ENCODE measurements at regions not wholly inside any gene's neighbourhood (a gene's known extent, or its start where the extent isn't known, plus 50 kb on each side); places are given as distances from the start of the nearest gene placed in this dataset.

DNA sequence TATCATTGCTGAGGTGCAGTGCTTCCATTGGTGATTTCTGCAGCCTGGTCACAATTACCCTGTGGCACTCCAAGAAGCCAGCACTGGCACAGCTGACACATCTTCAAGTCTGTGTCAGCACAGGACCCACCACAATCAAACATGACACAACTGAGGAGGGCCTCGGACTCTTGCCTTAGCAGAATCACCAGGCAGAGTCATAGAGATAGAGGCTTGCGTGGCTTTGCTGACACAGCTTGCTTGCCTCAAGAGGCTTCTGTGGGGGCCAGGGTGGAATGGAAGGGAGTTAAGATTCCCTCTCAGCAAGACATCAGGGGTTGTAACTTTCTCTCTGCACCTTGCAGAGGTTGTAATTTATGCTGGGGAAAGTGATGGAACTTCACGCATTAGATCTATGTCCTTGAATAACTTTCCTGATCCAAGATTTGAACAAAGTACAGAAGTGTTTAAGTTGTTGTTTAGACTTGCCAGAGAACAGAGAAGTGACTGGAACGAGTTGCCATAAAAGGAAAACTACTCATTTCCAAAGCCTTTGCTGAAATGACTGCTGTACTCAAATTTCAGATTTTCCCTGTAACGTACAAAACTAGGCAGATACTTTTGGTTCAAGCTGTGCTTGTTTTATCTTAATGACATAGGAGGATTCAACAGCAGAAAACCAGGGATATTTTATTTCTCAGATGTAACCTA lies 170.7 kb downstream of the DIPK2A start:
- no peak for DNase-seq

DNA sequence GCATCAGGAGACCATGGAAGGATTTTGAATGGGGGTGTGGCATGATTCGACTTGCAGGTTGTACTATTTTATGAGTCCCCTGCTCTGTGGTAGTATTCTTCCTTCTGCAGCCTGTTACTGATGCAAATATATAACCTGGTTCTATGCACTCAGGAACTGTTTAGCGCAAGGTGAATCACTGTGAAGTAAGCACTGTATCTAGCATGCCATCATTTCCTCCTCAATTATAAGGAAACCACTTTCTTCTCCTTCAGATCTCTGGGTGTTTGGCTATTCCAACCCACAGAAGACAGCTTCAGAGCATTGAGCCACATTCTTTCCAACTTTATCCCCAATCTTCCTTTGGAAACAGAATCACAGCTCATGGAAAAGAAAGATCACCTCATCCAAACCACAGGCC lies 176.7 kb downstream of the DIPK2A start:
- no peak for DNase-seq

DNA sequence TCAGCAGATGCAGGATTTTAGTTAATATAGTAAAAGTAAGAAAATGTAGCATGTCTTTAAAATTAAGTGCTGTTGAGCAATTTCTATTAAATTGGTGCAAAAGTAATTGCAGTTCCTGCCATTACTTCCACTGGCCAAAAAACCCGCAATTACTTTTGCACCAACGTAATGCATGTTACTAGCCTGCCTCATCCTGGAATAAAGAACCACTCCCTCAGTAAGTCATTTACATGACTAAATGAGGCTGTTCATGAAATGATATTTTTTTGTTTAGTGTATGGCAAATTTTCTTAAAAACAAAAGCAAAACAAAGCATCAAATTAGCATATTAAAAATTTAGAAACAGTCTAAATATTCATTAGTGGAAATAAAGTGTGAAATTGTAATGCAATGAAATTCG lies 180.4 kb downstream of the DIPK2A start:
- no peak for DNase-seq

DNA sequence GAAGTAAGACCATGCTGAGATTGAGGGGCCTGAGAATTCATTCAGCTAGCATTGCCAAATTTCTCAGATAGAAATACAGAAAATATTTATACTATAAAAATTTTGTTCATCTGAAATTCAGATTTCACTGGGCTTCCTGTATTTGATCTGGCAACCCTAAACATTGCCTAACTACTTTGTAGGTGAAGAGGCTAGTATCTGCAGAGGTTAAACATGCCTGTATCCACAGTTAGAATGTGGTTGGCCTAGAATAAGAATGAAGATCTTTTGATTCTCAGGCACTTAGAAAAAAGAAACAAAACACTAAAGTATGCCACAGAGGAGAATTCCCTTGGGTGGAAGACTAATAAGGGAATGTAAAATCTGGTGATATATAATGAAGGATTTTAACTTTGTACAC lies 189.0 kb downstream of the DIPK2A start:
- no peak for DNase-seq

DNA sequence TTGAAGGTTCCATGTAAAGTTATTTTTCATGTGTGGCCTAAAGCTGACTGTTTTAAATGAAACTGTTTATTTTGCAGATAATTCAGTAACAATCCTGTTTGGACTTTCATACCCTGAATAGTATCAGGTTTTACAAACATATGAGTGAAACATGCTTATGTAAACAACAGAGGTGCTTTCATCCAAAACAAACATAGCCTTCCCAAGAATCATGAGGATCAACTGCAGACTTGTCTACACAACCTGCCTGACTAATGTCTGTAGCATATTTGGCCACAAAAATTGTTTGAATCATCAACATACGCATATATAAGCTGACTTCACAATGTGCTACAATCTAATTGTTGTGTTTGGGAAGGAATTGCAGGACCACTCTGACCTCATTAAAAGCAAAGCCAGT lies 190.4 kb downstream of the DIPK2A start:
- DNase-seq = no peak

DNA sequence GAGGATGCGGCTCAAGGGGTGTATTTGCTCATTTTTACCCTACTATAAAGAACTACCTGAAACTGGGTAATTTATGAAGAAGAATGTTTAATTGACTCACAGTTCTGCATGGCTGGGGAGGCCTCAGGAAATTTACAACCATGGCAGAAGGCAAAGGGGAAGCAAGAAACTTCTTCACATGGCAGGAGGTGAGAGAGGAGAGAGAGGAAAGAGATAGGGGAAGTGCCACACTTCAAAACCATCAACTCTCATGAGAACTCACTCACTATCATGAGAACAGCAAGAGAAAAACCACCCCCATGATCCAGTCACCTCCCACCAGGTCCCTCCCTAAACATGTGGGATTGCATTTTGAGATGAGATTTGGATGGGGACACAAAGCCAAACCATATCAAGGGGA lies 192.7 kb downstream of the DIPK2A start:
- DNase-seq = no peak

DNA sequence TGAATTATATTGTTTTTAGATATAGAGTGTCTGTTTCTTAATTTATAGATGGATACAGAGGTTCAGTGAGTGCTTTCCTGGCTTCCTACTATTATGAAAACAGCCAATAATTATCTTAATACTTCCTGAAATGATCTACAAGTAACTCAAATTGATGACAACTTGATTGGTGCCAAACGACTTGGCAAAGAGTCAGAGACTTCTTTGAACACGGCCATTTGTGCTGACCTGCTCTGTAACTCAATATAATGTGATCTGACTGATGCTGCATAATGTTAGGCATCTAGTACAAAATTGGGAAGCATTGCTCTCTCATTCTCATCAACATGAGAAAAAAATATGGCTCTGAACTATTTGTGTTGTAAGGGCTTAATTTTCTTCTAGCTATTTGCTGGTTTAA lies 193.9 kb downstream of the DIPK2A start:
- DNase-seq = no peak

DNA sequence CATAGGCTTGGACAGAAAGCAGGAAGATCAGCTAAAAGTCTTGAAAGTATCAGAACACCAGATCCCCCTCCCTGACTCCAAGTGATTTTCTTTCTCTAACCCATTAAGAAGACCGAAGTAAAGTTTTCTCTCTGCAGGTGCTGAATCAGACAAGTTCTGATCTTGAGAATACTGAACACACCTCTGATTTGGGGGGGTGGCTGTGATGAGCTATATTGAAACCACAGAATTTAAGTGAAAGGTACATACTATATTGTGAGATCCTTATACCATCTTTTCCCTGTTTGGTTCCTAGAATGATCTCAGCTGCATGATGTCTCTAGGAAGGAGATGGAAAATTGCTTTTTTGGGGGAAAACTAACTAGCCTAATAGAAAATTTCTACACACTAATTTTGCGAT lies 196.0 kb downstream of the DIPK2A start:
- DNase-seq = no peak

DNA sequence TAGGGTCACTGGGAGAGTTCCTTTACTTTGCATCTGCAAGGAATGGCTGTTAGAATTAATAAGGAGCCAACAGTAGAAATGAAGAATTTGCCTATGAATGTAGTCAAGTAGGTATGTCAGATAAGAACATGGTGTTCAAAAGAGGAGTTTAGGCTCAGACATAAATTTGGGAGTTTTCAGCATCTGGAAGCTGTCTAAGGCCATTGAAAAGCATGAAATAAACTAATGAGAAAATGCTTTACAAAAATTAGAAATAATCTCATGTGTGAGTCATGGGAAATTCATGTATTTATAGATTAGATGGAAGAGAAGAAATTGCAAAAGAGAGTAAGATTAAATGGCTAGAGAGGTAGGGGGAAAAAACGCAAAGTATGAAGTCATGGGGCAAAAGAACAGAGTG lies 201.9 kb downstream of the DIPK2A start:
- DNase-seq = no peak

DNA sequence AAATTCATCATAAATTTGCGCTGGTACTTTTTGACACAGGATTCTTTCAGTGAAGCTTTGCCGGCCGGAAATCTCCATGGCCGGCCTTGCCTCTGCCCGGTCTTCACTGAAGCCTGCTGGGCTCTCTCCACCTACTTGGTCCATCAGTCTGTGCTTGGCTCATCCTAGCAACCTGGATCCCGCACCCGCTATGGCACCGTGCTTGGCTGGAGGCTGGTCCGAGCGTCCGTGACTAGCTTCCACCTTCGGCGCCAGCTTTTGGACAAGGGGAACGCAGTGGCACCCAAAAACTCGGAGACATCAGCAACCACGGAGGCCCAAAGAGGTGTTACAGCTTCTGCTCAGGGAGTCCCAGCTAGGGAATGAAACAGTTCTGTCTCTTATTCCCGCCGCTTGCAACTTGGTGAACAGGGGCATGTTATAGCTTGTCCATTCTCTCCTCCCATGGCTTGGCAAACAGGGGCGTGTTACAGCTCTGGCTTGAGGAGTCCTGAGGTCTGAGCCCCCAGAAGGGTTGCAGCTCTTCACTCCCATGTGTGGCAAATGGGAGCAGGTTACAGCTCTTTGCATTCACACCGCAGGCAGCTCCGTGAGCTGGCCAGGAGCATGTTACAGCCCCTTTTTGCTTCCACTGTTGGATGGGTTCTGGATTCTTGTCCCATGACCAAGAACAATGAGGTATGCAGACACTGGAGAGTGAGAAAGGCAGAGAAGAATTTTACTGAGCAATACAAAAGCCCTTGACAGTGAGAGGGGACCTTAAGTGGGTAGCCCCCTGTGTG lies 204.2 kb downstream of the DIPK2A start:
- DNase-seq = no peak

DNA sequence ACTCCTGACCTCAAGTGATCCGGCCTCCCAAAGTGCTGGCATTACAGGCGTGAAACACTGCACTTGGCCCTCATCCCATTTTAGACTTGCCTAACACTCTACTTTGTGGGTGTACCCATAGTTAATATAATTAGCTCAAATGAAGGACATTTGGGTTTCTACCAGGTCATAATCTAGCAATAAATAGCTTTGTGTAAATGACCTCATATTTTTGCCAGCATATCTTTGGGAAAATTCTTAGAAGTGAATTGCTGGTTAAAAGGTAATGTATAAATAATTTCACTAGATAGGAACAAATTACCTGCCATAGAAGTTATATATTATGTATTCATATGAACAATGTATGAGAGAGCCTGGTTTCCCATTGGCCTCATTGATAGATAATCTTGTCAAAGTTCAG lies 206.0 kb downstream of the DIPK2A start:
- DNase-seq = no peak

DNA sequence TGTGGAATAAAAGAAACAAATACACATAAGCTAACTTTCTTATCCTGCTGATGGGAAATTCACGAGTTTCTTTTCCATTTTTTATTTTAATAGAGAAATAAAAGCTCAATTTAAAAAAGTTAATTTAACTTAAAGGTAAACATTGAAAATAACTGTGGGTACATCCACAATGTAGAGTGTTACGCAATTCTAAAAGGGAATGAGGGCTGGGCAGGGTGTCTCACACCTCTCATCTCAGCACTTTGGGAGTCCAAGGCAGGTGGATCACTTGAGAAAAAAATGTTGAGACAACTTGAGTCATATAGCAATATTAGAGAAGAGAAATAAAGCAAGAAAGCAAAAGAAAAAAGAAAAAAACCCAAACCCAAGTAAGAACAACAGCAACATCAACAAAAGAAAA lies 207.0 kb downstream of the DIPK2A start:
- DNase-seq = no peak

DNA sequence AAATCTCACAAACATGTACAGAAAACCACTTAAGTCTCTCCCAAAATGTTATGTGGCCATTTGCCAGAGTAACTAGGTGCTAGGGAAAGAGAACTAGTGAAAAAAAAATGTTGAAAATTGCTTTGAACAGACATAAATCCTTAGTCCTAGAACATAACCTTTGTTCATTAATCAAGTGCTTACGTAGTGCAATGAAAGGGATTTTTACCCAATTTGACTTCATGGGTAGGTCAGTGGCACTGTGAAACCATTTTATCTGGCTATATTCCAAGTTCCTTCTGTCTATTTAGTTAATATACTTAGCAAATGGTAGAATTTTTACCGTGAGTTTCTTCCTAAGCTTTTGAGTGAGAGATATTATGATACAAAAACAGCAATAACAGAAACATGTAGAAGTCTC lies 209.4 kb downstream of the DIPK2A start:
- DNase-seq = no peak

DNA sequence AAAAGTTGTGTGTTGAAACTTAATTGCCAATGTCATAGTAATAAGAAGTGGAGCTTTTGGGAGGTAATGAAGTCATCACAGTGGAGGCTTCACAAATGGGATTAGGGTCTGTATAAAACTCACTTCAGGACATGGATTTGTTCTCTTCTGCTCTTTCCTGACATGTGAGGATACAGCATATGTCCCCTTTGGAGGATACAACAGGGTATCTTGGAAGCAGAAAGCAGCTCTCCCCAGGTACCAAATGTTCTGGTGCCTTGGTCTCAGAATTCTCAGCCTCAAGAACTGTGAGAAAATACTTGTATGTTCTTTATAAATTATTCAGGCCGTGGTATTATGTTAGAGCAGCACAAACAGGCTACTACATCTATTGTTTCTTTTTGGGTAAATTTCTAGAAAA lies 210.9 kb downstream of the DIPK2A start:
- no peak for DNase-seq

DNA sequence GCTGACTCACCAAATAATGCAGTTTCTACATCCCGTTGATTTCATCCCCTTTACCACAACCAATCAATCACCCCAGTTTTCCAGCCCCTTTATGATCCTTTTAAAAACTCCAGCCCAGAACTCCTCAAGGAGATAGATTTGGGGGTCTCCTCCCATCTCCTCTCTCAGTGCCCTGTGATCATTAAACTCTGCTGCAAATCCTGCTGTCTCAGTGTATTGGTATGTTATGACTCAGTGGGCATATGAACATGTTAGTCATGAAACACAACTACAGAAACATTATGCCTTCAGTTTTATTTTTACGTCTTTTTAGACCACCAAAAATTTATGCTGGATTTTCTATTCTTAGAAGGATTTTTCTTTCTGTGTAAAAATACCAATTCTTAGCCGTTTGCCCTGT lies 213.7 kb downstream of the DIPK2A start:
- DNase-seq = no peak

DNA sequence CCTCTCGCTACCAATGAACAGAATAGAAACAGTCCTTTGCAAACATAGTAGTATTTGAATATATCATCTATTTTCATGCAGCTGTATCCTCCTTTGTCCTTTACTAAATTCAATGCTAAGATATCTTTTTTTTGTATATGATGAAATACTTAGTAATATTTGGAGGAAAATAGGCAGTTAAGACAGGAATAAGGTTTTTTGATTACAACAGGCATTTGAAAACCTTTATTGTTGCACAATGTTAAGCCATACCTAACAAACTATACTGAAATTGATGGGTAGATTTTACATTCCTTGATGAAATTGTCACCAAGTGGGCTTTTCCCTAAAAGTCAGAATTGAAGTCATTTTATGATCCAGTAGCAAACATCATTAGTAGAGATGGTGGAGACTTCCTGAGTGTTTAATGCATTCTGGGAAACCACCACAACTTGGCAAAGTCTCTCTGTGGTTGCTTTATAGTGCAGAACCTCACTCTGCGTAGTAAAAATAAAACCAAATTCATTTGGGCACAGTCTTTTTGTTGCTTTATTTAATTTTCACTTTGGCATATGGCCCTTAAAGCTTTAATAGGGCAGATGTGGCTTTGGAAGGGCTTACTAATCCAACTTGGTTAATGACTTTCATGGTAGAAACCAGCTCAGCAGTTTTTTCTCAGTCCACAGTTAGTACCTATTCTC lies 216.0 kb downstream of the DIPK2A start:
- no peak for DNase-seq

DNA sequence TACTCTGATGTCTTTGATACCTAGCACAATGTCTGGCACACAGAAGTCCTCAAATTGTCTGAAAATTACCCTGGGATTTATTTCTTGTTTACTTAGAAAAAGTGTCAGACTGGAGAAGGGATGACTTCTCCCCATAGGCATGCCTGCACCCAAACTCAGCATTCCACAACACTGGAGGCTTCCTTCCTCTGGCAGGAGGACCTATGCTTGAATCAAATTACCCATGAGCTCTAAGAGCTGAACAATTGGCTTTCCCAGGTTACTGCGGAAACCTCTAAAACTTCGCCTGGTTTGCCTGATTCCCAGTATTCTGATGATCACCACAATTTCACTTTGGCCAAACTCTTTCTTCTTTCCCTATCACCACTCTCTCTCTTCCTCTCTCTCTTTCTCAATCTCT lies 217.4 kb downstream of the DIPK2A start:
- no peak for DNase-seq

DNA sequence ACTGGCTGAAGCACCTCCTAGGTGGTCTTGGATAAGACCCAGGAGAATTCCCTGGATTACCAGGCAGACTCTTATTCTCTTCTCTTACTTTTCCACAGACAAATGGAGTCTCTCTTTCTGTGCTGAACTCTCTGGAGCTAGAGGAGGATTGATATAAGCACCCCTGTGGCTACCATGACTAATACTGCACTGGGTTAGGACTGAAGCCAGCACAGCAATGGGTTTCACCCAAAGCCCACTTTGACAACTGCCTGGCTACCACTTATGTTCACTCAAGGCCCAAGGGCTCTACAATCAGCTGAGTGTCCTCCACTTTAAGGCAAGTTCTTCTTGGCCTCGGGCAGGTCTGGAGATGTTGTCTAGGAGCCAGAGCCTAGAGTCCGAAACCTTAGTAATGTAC lies 225.5 kb downstream of the DIPK2A start:
- no peak for DNase-seq

DNA sequence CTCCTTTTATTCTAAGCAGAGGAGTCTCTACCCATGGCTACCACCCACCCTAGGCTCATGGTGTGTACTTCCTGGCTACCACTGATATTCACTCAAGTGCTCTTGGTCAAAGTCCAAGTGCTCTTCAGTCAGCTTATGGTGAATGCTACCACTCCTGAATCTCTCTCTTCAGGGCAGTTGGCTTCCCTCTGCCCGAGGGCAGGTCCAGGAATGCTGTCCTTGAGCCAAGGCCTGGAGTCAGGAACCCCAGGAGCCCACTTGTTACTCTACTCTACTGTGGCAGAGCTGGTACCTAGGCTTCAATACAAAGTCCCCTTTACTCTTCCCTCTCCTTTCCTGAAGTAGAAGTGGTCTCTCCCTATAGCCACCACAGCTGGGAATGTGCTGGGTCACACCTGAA lies 226.0 kb downstream of the DIPK2A start:
- no peak for DNase-seq

DNA sequence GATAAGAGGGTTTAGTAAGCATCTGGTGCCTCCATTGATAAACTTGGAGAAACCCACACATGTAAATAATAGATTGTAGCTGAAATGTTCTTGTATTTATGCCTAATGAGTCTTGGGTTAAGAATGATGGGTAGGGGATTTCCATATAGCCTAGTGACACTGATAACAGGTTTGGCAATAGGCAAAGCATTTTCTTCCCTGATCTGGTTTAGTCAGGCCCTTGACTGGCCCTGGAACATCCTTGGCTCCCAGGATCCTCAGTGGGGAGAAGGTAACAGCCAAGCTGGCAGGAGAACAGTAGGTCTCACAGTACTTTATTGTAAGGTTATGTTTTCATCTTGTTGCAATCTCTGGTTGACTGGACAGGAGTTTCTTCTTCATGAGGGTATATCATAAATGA lies 228.4 kb downstream of the DIPK2A start:
- DNase-seq = no peak

DNA sequence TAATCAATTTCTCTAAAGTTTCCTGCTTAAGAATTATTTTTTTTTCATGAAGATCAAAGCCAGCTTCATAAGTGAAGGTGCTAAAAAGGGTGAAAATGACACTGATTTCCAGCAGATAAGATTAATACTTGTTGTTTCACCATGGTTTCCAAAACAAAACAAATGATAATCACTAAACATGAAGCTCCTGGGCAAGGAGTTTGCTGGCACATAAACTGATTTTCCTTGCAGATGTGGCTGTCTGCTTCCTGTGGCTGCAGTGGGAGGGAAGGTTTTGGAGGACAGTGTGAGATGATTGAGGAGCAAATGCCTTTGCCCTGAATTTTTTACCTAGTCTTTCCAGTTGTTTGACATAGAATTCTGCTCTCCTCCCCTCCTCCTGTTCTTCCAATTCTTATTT lies 228.8 kb downstream of the DIPK2A start:
- DNase-seq = no peak

DNA sequence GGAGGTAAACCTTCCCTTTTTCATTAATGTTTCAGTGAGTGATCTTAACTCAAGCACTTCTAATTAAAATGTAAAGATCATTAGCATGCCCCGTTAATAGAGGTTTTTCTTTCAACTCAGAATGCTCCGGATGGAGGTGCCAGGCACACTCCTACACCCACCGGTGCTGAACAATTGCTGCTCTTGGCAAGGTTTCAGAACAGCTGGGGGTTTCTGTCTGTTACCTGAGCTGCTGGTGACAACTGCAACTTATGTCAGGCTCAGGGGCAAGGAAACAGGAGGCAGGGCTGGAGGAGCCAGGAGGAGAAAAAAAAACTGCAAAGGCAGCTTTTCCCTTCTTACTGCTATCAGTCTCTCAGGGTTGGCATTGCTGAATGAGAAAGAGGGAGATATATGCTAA lies 250.1 kb downstream of the DIPK2A start:
- DNase-seq = no peak

DNA sequence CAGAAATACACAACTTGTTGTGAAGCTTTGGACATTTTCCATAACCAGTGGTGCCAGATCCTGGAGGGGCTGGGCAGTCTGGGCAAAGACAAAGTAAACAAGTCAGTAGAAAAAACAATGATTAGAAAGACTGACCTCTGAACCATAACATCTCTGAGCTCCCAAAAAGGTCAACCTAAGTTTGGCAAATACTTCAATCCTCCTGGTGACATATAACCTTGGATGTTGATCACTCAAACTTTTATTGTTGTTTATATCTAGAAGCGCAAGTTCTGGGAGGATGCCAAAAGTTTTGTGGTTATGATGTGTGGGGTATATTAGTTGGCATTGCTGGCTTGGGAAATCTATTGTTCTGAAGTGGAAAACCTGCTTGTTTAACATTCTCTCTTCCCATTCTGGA lies 257.7 kb downstream of the DIPK2A start:
- DNase-seq = no peak

DNA sequence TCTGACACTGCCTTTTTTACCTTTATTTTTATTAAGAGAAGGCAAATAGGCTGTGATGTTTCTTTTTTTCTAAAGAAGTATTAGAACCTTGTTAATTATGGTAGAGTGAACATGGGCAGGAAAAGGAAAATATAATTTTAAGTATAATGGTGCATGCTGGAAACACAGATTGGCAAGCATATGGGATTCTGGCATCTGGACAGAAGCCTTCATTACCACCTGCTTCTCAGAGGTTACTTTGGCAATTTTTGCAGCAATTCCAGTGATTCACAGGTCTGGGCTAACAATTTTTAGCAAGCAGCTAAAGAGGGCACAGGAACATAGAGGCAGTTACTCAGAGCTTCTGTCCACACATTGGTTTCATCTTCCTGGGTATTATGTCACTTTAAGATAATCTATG lies 258.3 kb downstream of the DIPK2A start:
- DNase-seq = no peak
